GM18870 (cell line): ENCODE measurements at regions not wholly inside any gene's neighbourhood (a gene's known extent, or its start where the extent isn't known, plus 50 kb on each side); places are given as distances from the start of the nearest gene placed in this dataset.

Source experiments
- ATAC-seq: cut with Tn5 transposase; IDR thresholded peaks from one replicate; pipeline ENCODE4 v1.9.1; 2021; ENCODE audit warnings: moderate library complexity; ENCODE audit not compliant: unreplicated experiment

DNA sequence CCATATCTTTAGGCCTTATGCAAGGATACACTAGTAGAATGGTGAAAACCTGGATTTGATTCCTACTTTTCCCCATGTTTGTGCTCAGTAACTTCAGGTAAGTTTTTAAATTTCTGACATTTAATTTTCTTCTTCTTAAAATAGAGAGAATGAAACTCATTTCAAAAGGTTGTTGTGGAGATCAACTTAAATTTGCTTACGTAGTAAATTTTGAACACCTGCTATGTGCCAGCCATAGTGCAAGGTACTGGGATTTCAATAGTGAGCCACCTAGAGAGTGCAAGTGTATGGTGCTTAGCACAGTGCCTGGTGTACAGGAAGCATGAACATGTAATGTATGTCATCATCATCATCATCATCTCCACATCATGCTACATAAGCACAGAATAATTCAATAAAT lies 73.6 kb upstream of the SMIM36 start:
- no peak for ATAC-seq

DNA sequence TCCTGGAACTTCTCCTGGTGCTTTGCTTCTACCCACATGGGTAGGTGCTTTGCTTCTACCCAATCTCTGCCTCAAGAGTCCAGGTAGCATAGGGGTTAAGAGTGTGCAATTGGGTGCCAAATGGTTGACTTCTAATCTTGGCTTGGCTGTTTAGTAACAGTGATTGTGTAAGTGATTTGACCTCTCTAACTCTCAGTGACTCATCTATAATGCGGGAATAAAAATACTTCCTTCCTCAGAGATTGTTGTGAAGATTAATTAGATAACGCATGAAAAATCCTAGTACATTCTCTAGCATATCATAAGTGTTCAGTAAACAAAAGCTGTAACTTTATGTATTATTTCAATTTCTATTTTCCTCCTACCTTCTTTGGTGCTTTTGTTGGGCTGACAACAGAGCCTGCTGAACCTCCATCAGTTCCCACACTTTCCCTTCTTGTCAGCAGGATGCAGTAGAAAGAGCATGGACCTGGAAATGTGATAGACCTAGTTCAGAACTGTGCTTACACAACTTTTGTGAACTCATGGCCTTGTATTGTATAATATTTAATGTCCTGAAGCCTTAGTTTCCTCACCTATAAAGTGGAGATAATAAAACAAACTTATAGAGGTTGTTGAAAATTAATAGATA lies 72.9 kb upstream of the SMIM36 start:
- ATAC-seq = no peak

DNA sequence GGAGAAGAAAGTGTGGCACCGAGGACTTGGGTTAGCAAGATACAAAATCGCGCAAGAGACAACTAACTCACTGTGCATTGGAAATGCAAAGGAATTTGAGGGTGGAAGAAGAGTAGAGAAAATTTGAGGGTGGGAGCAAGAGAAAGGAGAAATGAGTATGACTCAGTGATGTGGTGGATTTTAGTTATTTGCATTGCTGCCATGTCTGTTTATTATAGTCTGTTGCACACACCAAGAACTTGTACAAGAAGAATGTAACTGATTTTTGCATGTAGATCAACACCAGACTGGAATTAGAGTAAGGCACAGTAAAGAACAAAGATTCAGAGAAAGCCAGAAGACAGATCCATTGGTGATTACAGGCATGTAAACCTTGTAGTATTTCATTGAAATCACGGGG lies 71.6 kb upstream of the SMIM36 start:
- no peak for ATAC-seq

DNA sequence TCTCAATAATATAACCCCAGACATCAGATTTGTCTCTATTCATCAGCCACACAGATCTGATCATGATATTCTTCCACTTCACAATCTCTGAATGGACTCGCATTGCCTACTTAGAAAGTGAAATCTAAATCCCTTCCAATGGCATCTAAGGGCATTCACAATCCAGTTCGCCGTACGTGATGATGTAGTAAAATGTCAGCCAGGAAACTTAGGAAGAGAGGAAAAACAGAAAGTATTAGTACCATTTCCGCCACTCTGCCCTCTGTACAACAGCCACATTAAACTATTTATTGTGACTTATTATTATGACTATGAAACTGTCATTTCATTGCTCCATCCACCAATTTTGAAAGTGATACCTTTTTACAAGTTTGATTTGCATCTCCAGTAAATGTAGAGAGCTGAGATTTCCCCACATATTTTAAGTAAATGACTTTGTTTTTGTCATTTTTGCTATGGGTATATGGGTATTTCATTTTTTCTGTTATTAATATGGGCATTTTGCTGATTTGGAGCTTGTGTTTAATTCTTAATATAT lies 69.4 kb upstream of the SMIM36 start:
- peak; percentile 68 for ATAC-seq

DNA sequence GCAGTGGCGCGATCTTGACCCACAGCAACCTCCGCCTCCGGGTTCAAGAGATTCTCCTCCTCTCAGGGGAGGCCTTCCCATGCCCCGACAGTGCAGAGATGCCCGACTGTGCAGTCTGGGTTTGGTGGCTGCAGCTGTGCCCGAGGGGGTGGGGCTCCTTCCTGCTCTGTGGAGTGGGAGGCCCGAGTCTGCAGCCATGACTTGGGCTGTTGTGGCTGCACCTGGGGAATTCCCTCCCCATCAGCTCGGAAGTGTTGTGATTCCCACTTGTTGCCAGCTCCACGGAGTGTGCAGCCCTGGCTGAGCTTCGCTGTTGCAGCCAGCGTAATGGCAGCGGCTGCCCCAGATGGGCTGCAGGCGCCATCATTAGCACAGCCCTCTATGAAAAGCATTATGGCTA lies 66.4 kb upstream of the SMIM36 start:
- ATAC-seq = peak; percentile 13

DNA sequence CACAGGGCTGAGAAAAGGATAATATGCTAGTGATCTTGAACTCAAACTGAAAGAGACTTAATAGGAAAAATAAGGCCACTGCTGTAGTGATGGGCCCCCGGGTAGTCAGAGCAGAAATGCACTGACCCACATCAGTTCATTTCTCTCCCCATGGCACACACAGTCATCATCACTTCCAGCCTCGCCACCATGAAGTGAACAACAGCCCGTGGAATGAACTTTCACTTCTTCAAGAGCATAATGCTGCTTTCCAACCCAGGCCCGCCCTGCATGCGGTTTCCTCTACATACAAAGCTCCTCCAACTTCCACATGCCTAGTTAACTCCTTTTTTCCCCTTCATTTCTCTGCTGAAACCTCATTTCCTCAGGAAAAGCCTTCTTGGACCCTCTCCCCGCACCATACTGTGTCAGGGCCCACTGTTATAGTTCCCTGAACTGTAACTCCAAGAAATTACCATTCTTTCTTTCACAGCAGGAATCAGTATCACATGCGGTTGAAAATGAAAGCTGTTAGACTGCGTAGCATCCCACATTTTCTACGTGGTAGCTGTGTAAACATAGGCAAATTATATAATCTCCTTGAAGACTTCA lies 65.8 kb upstream of the SMIM36 start:
- peak; percentile 66 for ATAC-seq

DNA sequence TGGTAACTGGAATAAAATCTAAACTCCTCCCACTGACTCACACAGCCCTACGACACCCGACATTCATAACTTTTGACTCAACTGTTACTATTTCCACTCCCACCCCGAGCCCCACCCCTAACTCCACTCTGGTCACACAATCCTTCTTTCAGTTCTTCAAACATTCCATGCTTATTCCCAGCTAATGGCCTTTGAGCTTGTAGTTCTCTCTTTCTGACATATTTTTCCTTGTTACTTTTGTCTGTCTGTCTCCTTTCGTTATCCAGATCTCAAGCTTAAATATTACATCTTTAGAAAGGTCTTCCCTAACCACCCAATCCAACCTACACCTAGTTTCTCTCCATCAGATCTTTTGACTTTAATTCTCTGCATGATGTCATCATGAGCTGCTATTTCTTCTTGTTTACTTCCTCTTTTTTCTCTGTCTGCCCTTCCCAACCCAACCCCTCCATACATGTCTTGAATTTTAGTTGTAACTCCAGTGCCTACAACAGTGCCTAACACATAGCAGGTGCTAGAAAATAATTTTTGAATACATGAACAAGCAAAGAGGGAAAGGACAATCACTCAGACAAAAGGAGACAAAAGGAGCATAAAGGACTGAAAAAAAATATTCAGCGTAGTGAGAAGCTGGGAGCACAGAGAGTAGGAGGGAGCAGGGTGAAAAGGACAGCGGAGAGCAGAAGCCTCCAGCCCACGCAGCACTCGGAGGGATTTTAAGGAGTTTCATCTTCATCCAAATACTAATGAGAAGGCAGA lies 65.2 kb upstream of the SMIM36 start:
- ATAC-seq = no peak

DNA sequence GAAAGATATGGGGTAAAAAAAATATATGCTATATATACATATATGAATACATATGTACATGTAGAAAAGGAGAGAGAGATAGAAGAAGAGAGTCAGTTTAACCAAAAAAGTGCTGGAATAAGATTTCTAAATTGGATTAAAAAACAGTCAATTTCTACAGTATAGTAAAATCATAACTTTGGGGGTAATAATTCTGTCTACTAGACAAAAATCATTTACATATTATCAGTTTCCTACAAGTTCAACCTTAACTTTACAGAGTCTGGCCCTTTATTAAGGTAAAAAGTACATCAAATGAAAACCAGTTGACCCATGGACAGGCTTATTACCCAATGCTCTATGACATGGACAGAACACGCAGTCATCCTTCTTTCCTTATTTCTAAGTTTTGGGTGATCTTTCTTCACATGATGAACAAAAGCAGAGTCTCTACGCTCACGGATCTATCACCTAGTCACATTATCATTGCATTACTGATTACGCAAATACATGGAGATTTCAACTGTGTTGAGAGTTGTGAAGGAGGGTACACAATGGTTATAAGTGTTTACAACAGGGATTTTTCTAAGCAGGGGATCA lies 63.9 kb upstream of the SMIM36 start:
- no peak for ATAC-seq

DNA sequence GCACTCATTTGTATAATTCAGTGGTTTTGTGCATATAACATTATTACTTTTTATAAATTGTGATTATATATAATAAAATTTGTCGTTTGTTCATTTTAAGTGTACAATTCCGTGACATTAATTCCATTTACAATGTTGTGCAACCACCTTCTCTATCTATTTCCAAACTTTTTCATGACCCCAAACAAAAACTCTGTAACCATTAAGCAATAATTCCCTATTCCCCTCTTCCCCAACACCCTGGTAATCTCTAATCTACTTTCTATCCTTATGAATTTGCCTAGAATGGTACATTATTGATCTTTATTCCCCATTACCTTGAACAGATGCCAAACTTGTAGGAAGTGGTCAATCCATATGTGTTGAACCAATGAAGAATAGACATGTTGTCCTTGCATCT lies 61.3 kb upstream of the SMIM36 start:
- no peak for ATAC-seq

DNA sequence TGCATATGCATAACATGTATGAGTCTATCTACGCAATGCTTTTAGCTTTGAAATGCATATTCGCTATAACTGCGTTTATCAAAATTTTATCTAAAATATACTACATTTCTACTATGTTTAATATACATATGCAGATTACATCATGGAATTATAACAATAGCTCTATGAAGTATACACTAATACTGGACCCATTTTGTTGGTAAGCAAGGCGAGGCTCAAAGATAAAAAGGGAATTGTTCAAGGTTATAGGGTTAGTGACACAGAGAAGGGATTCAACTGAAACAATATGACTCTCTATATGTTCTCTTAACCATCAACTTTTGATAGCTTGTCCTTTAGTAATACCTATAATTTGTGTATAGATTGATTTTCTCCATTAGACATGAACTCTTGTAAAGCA lies 60.9 kb upstream of the SMIM36 start:
- no peak for ATAC-seq

DNA sequence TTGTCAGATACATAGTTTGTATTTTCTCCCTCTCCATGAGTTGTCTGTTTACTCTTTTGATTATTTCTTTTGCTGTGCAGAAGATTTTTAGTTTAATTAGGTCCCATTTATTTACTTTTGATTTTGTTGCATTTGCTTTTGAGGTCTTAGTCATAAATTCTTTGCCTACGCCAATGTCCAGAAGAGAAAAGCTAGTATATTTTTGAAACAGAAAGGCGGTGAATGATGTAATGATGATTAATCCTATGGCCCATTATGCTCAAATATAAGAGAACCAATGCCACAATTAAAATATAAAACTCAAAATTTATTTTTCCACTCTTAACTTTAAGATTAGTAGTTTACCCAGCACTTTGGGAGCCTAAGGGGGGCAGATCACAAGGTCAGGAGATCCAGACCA lies 59.8 kb upstream of the SMIM36 start:
- ATAC-seq = no peak

DNA sequence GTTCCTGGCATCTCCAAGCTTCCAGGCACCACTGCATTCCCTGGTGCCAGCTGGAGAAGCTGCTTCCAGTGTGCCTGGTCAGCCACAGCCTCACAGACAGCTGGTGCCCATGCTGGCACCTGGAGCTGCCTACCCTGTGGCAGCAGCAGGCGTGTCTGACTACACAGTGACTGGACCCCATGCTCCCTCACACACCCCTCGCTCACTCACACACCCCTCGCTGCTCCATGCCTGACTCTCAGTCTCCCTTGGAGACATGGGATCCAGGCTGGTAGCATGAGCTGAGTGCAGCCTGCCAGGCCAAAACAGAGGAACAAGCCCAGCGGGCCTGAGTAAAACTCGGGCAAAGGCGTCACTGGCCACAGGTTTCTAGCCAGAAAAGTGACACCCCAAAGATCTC lies 59.1 kb upstream of the SMIM36 start:
- ATAC-seq = no peak

DNA sequence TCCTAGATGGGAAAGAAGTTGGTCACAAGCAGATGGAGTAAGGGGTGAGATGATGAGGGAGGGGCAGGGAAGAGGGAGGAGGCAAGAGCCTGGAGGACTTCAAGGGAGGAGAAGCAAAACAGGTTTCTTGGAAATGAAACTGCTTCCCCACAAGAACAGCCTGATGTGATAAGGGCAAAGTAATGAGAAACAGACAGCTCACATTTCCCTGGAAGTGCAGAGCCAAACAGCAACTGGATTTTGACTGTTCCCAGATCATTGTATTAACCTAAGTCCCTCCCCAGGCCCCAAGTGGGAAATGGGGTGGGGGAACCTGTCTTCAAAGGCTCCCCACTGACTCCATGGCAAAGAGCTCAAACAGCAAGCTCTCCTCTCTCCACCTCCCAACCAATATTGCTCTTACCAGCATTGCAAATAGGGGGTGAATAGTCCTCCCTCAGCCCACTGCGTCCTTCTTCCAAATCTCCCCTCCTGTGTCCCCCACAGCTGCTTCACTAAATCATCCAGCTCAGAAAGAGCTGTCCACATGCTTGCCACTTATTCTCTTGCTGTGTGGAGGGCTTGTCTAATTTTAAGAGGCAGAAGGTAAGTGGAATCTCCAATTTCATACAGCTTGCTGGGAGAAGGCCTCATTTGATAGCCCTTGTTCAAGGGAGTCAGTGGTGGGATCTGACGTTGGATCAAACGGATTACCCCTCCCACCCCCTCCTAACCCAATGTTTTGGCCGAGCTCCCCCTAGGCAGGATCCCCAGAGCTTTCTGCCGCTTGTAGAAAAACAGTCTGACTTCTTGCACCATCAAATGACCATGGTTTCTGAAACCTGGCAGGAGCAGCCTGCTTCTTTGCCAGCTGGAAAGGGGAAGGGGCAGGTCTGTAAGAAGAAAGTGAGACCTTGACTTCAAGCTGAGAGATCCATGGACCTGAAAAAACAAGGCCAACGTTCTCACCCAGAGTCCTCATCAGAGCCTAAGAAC lies 56.3 kb upstream of the SMIM36 start:
- no peak for ATAC-seq

DNA sequence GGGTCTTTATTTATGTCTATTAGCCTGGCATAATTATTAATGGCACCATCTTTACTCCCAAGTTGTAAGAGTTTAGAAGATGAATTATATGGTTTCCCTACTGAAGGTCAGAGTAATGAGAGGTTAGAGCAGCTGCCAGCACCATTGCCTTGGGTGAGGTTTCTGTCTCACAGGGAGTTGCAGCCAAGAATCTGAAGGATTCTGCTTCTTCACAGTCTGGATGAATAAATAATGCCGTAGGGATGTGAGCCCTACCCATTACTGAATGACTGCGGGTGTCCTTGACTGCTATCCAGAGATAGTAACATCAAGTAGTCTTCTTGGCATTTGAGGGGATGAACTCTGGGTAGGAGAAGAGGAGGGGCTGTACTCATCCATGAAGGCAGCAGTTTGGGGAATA lies 52.8 kb upstream of the SMIM36 start:
- no peak for ATAC-seq

DNA sequence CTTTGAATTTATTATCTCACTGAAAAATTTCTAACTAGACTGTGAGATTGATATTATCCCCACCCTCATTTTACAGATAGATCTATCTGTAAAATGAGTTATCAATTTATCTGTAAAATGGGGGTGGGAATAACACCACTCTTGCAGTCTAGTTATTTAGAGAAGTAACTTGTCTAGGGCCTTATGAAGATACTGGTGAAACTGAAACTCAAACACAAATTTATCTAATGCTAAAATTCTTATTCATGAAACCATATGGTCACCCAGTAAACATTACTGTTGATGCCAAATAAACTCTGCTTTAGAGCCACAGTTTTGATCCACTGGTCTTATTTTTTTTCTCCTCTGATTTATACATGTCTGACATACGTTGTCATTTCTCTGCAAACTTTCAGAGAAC lies 52.1 kb upstream of the SMIM36 start:
- no peak for ATAC-seq

DNA sequence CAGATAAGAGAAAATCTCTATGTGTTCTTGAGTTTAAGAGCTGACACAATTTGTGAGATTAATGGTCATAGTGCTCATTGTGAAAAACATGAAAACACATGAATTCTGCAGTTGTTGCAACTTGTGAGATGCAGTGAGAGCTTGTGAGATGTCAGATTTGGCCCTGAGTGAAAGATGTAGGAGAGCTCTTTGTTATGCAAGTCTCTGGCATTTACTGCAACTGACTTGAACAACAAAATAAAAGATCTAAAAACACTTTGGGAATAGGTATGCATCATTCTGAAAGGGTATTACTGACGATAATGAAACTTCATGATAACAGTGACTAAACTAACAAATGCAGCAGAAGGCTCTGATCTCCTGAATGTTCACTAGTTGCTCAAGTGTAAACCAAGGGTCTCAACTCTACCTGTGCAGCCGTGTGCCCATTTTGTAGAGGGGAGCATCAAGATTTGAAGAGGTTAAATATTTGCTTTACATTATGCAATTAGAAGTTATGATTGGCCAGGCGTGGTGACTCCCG lies 50.8 kb upstream of the SMIM36 start:
- no peak for ATAC-seq

DNA sequence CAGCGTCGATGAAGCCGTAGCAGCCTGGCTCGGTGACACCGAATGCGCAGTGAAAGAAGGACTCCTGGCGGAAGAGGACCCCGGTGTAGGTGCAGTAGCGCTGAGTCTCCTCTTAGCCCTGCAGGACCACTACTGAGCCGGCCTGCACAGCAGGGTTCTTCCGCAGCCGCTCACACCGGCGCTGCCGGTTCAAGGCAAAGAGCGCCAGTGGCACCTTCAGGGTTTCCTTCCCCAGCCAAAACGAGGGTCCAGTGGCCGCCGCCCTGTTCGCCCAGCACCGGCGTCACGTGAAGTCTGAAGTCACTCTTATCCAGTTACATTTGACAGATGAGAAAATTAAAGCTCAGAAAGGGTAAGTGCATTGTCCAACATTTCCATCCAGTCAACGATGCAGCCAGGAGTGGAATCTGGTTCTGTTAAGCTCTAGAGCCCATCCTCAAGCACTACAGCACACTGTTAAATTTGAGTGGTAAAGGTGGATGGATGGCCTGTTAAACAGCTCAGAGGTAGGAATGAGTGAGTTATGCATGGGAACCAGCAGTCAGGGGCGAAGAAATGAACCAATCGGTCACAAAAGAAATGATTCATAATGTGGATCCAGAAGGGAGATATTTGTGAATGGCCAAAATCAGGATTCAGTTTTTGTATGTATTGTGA lies 50.2 kb upstream of the SMIM36 start:
- no peak for ATAC-seq
